Testis (tissue), 2 donors: ENCODE measurements at regions not wholly inside any gene's neighbourhood (a gene's known extent, or its start where the extent isn't known, plus 50 kb on each side); places are given as distances from the start of the nearest gene placed in this dataset.

Source experiments
- CTCF ChIP-seq, 3 experiments: fragments of 450-650 bp in 2 of 3; fragments of 200-600 bp in 1 of 3; sonication (generic) in 1 of 3; IDR thresholded peaks; one replicate each; pipeline ENCODE4 v1.5.1; 2016 to 2019; ENCODE audit warnings: antibody characterized with exemption in 3 of 3, mild to moderate bottlenecking in 2 of 3, moderate library complexity in 1 of 3
- POLR2A ChIP-seq: fragments of 450-650 bp; IDR thresholded peaks from one replicate; pipeline ENCODE4 v1.6.1; 2017; ENCODE audit warnings: antibody characterized with exemption, mild to moderate bottlenecking, moderate library complexity

- TF ChIP-seq CTCF (IDR thresholded peaks at IDR 0.05) (no peak), POLR2A (no peak)
Measured at GRCh38 chrX:53738370-53738906, 51.9 kb upstream of the HUWE1 start.
